SK-N-SH treated with all-trans-retinoic acid at 6 μM for 48 hours (cell line): ENCODE measurements at regions not wholly inside any gene's neighbourhood (a gene's known extent, or its start where the extent isn't known, plus 50 kb on each side); places are given as distances from the start of the nearest gene placed in this dataset.

ENCODE experiments used
- BACH2 ChIP-seq: fragments of 250-450 bp; sonication (Bioruptor Pico); IDR thresholded peaks from 2 replicates; pipeline ENCODE4 v1.9.0; 2021; ENCODE audit warnings: mild to moderate bottlenecking, borderline replicate concordance
- CSDC2 ChIP-seq: fragments of 250-450 bp; sonication (Bioruptor Pico); IDR thresholded peaks from 2 replicates; pipeline ENCODE4 v1.5.0; 2020; ENCODE audit warnings: mild to moderate bottlenecking, moderate library complexity
- CSRNP3 ChIP-seq: fragments of 250-450 bp; sonication (Bioruptor Pico); IDR thresholded peaks from 2 replicates; pipeline ENCODE4 v1.5.1; 2021; ENCODE audit warnings: mild to moderate bottlenecking, moderate library complexity
- PATZ1 ChIP-seq: fragments of 250-450 bp; sonication (Bioruptor Pico); IDR thresholded peaks from 2 replicates; pipeline ENCODE4 v1.8.0; 2020; ENCODE audit warnings: mild to moderate bottlenecking, moderate library complexity, borderline replicate concordance
- RARB ChIP-seq: fragments of 250-450 bp; sonication (Bioruptor Pico); IDR thresholded peaks from 2 replicates; pipeline ENCODE4 v1.8.0; 2021; ENCODE audit warnings: mild to moderate bottlenecking, moderate library complexity
- TCF4 ChIP-seq: fragments of 250-450 bp; sonication (Bioruptor Pico); IDR thresholded peaks from 2 replicates; pipeline ENCODE4 v1.8.0; 2021; ENCODE audit warnings: mild to moderate bottlenecking, moderate library complexity, borderline replicate concordance
- ZFP3 ChIP-seq: fragments of 250-450 bp; sonication (Bioruptor Pico); IDR thresholded peaks from 2 replicates; pipeline ENCODE4 v1.5.0; 2020; ENCODE audit warnings: mild to moderate bottlenecking, moderate library complexity
- TF ChIP-seq, protein P1 (sequence below): fragments of 250-450 bp; sonication (Bioruptor Pico); IDR thresholded peaks from 2 replicates; pipeline ENCODE4 v1.5.1; 2020; ENCODE audit warnings: low read depth, mild to moderate bottlenecking, moderate library complexity

- TF ChIP-seq, protein P1, sequence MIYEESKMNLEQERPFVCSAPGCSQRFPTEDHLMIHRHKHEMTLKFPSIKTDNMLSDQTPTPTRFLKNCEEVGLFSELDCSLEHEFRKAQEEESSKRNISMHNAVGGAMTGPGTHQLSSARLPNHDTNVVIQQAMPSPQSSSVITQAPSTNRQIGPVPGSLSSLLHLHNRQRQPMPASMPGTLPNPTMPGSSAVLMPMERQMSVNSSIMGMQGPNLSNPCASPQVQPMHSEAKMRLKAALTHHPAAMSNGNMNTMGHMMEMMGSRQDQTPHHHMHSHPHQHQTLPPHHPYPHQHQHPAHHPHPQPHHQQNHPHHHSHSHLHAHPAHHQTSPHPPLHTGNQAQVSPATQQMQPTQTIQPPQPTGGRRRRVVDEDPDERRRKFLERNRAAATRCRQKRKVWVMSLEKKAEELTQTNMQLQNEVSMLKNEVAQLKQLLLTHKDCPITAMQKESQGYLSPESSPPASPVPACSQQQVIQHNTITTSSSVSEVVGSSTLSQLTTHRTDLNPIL (CRISPR knock-in tag): no peak
- TF ChIP-seq RARB (CRISPR knock-in tag) (no peak), CSRNP3 (CRISPR knock-in tag) (no peak), ZFP3 (no peak), CSDC2 (CRISPR knock-in tag) (no peak), PATZ1 (CRISPR knock-in tag) (no peak), TCF4 (CRISPR knock-in tag) (no peak), BACH2 (CRISPR knock-in tag) (no peak)
These were observed 182.2 kb downstream of the FGFR2 start for GRCh38 chr10:121416071-121416470.
